ENCODE measurements at regions not wholly inside any gene's neighbourhood (a gene's known extent, or its start where the extent isn't known, plus 50 kb on each side); places are given as distances from the start of the nearest gene placed in this dataset.
A peak's percentile ranks its signal among the peaks of the same experiment; 100 is the strongest.

- H3K27ac ChIP-seq (ENCODE audit: low read depth, low read length, poor library complexity, severe bottlenecking) = no peak overlapping the region
- peaks cover 10% of the 10 kb centered on the region for H3K9me3 ChIP-seq (ENCODE audit: low read depth, low read length, poor library complexity, severe bottlenecking)
- intact Hi-C loops (cut with micrococcal nuclease; ENCODE audit: unreplicated experiment) = loop anchor here (2.0 kb wide), 1 partner anchor 176 kb away; no protein-coding TSS in a partner anchor
- H3K36me3 ChIP-seq (ENCODE audit: insufficient read depth, low read length, poor library complexity, severe bottlenecking) = no peaks in the 10 kb centered on the region
- POLR2A ChIA-PET (ENCODE audit: low non-redundant PET) = no interaction called here
- H3K27me3 ChIP-seq (replicated peaks; ENCODE audit: insufficient read depth, low read depth, low read length, poor library complexity) = no peaks in the 10 kb centered on the region
- CTCF ChIA-PET = interaction anchor here (0.8 to 1.5 kb wide), 7 partner anchors 13 to 246 kb away, joined by 3 to 11 read pairs (median 4); no protein-coding TSS in a partner anchor
- peak; percentile 90 for DNase-seq (ENCODE audit: low spot score)
- no peaks in the 10 kb centered on the region for H3K4me1 ChIP-seq (ENCODE audit: insufficient read depth, low read length, poor library complexity, severe bottlenecking)
- H3K4me3 ChIP-seq (ENCODE audit: low read depth, low read length, poor library complexity, severe bottlenecking) = peak overlapping the region; percentile 20
- BruUV-seq (replicated peaks) = no TSS peak
- TF ChIP-seq CTCF (conservative IDR thresholded peaks at IDR 0.05; ENCODE audit: low read depth, low read length) = peak; percentile 98
- no peak for TF ChIP-seq EZH2 (IDR thresholded peaks at IDR 0.05; ENCODE audit: borderline replicate concordance, low read depth, low read length, poor library complexity, severe bottlenecking)
Measured at GRCh38 chr6:129774697-129775447, 64.9 kb upstream of the ARHGAP18 start.

GRCh38 chr6:129773304-129773703, 63.3 kb upstream of the ARHGAP18 start:
- no peak for TF ChIP-seq CTCF (conservative IDR thresholded peaks at IDR 0.05; ENCODE audit: low read depth, low read length)
- TF ChIP-seq EZH2 (IDR thresholded peaks at IDR 0.05; ENCODE audit: borderline replicate concordance, low read depth, low read length, poor library complexity, severe bottlenecking) = no peak
- CTCF ChIA-PET = no interaction called here
- intact Hi-C loops (cut with micrococcal nuclease; ENCODE audit: unreplicated experiment) = no loop called here
- H3K27me3 ChIP-seq (replicated peaks; ENCODE audit: insufficient read depth, low read depth, low read length, poor library complexity) = no peaks in the 10 kb centered on the region
- POLR2A ChIA-PET (ENCODE audit: low non-redundant PET) = no interaction called here
- BruUV-seq (replicated peaks) = no TSS peak
- no peak overlapping the region for H3K4me3 ChIP-seq (ENCODE audit: low read depth, low read length, poor library complexity, severe bottlenecking)
- peaks cover 3% of the 10 kb centered on the region for H3K4me1 ChIP-seq (ENCODE audit: insufficient read depth, low read length, poor library complexity, severe bottlenecking)
- DNase-seq (ENCODE audit: low spot score) = no peak
- no peak overlapping the region for H3K27ac ChIP-seq (ENCODE audit: low read depth, low read length, poor library complexity, severe bottlenecking)
- no peaks in the 10 kb centered on the region for H3K9me3 ChIP-seq (ENCODE audit: low read depth, low read length, poor library complexity, severe bottlenecking)
- no peaks in the 10 kb centered on the region for H3K36me3 ChIP-seq (ENCODE audit: insufficient read depth, low read length, poor library complexity, severe bottlenecking)

GRCh38 chr6:129771678-129772077, 61.7 kb upstream of the ARHGAP18 start:
- no peak overlapping the region for H3K4me3 ChIP-seq (ENCODE audit: low read depth, low read length, poor library complexity, severe bottlenecking)
- H3K4me1 ChIP-seq (ENCODE audit: insufficient read depth, low read length, poor library complexity, severe bottlenecking) = peaks cover 15% of the 10 kb centered on the region
- no peak overlapping the region for H3K27ac ChIP-seq (ENCODE audit: low read depth, low read length, poor library complexity, severe bottlenecking)
- ChIA-PET POLR2A (ENCODE audit: low non-redundant PET) (no interaction called here), CTCF (no interaction called here)
- no peaks in the 10 kb centered on the region for H3K9me3 ChIP-seq (ENCODE audit: low read depth, low read length, poor library complexity, severe bottlenecking)
- no peak for TF ChIP-seq EZH2 (IDR thresholded peaks at IDR 0.05; ENCODE audit: borderline replicate concordance, low read depth, low read length, poor library complexity, severe bottlenecking)
- no peak for TF ChIP-seq CTCF (conservative IDR thresholded peaks at IDR 0.05; ENCODE audit: low read depth, low read length)
- H3K27me3 ChIP-seq (replicated peaks; ENCODE audit: insufficient read depth, low read depth, low read length, poor library complexity) = no peaks in the 10 kb centered on the region
- intact Hi-C loops (cut with micrococcal nuclease; ENCODE audit: unreplicated experiment) = no loop called here
- DNase-seq (ENCODE audit: low spot score) = no peak
- no TSS peak for BruUV-seq (replicated peaks)
- no peaks in the 10 kb centered on the region for H3K36me3 ChIP-seq (ENCODE audit: insufficient read depth, low read length, poor library complexity, severe bottlenecking)
